Ascending aorta (tissue), 2 donors: ENCODE measurements at regions not wholly inside any gene's neighbourhood (a gene's known extent, or its start where the extent isn't known, plus 50 kb on each side); places are given as distances from the start of the nearest gene placed in this dataset.

Experiments used
- DNase-seq, 2 donors: peaks; one replicate each; pipeline ENCODE4 v3.0.0-alpha.2; 2019; ENCODE audit warnings: low spot score in 2 of 2
- H3K27ac ChIP-seq, 2 donors: fragments of 200-600 bp; sonication (generic); one replicate each; pipeline ENCODE4 v1.5.1; 2016 to 2017; ENCODE audit warnings: mild to moderate bottlenecking in 1 of 2
- H3K27me3 ChIP-seq: fragments of 200-600 bp; sonication (generic); one replicate; pipeline ENCODE4 v1.5.1; 2017
- H3K36me3 ChIP-seq, 2 donors: fragments of 200-600 bp; sonication (generic); one replicate each; pipeline ENCODE4 v1.5.1; 2016
- H3K4me1 ChIP-seq, 2 donors: fragments of 200-600 bp; sonication (generic); one replicate each; pipeline ENCODE4 v1.5.1; 2016 to 2017; ENCODE audit warnings: mild to moderate bottlenecking in 1 of 2
- H3K4me3 ChIP-seq, 2 donors: fragments of 200-600 bp; sonication (generic); one replicate each; pipeline ENCODE4 v1.5.1; 2016 to 2017; ENCODE audit warnings: mild to moderate bottlenecking in 1 of 2
- H3K9me3 ChIP-seq, 2 donors: fragments of 200-600 bp; sonication (generic); one replicate each; pipeline ENCODE4 v1.5.1; 2016
- intact Hi-C: fragments of 100-400 bp; cut with DNase I; formaldehyde crosslinking; loops from one replicate; pipeline ENCODE4 v1.15.1; 2023
- TF ChIP-seq, protein P1 (sequence below), 3 experiments: fragments of 200-600 bp in 2 of 3; fragments of 450-650 bp in 1 of 3; sonication (generic) in 2 of 3; IDR thresholded peaks; one replicate each; pipeline ENCODE4 v1.5.1; 2016 to 2019; ENCODE audit warnings: antibody characterized with exemption in 3 of 3, mild to moderate bottlenecking in 1 of 3, moderate library complexity in 1 of 3

DNA sequence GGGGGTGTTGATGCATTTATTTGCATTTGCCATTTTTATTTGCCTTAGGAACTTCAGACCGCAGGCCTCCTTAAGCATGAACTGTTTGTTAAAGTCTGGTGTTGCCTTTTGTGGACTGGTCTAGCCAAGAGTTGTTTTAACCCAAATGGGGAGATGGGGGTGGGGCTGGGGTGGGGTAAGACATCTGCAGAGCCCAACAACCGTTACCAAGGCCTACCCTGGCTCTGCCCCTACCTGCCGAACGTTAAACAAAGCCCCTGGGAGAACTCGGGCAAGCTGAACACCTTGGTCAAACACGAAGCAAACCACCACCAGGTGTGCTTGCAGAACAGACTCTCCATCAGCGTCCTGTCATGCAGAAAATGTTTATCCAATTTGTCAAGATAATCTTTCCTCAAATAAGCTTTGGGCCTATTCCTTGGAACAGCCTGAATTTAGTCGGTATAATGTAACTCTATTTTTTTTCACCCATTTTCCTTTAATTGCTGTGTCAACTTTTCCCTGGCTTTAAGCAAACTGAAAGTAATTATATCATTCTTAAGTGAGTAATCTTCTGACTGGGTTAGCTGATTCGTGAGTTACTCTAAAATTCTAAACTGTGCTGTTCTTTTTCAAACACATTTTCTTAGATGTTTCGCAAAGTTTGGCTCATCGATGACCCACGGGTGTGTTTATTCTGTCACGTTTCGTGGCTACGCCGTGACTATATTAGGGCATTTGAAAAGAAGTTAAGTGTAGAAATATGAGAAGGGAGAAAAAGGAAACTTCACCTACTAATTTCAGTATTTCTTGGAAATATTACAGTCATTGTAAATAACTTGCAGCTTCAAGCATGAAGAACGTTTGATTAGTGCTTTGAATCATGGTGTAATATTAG, 127.6 kb downstream of the SOX2 start:
- Histone ChIP-seq H3K4me1 (no peaks in the 10 kb centered on the region), H3K27me3 (no peaks in the 10 kb centered on the region), H3K27ac (no peak overlapping the region), H3K36me3 (no peaks in the 10 kb centered on the region), H3K4me3 (no peak overlapping the region), H3K9me3 (no peaks in the 10 kb centered on the region)
- TF ChIP-seq, protein P1, sequence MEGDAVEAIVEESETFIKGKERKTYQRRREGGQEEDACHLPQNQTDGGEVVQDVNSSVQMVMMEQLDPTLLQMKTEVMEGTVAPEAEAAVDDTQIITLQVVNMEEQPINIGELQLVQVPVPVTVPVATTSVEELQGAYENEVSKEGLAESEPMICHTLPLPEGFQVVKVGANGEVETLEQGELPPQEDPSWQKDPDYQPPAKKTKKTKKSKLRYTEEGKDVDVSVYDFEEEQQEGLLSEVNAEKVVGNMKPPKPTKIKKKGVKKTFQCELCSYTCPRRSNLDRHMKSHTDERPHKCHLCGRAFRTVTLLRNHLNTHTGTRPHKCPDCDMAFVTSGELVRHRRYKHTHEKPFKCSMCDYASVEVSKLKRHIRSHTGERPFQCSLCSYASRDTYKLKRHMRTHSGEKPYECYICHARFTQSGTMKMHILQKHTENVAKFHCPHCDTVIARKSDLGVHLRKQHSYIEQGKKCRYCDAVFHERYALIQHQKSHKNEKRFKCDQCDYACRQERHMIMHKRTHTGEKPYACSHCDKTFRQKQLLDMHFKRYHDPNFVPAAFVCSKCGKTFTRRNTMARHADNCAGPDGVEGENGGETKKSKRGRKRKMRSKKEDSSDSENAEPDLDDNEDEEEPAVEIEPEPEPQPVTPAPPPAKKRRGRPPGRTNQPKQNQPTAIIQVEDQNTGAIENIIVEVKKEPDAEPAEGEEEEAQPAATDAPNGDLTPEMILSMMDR (IDR thresholded peaks at IDR 0.05), result no peak
- DNase-seq, result no peak
- intact Hi-C loops, result no loop called here

- no peak overlapping the region for H3K27ac ChIP-seq
- H3K4me1 ChIP-seq, result no peaks in the 10 kb centered on the region
- H3K4me3 ChIP-seq, result no peak overlapping the region
- no peaks in the 10 kb centered on the region for H3K9me3 ChIP-seq
- H3K27me3 ChIP-seq, result no peaks in the 10 kb centered on the region
- TF ChIP-seq, protein P1 (IDR thresholded peaks at IDR 0.05), result no peak
- H3K36me3 ChIP-seq, result no peaks in the 10 kb centered on the region
- no peak for DNase-seq
- intact Hi-C loops, result no loop called here
These were observed 128.2 kb downstream of the SOX2 start for GRCh38 chr3:181839916-181840297.

- Histone ChIP-seq H3K36me3 (no peaks in the 10 kb centered on the region), H3K4me3 (no peak overlapping the region), H3K4me1 (no peaks in the 10 kb centered on the region), H3K9me3 (no peaks in the 10 kb centered on the region), H3K27ac (no peak overlapping the region), H3K27me3 (no peaks in the 10 kb centered on the region)
- TF ChIP-seq, protein P1 (IDR thresholded peaks at IDR 0.05), result no peak
- no peak for DNase-seq
- intact Hi-C loops, result no loop called here
These were observed 132.5 kb downstream of the SOX2 start for GRCh38 chr3:181844211-181844610.

- no peaks in the 10 kb centered on the region for H3K9me3 ChIP-seq
- intact Hi-C loops, result no loop called here
- no peaks in the 10 kb centered on the region for H3K36me3 ChIP-seq
- H3K4me3 ChIP-seq, result no peak overlapping the region
- no peak for DNase-seq
- H3K4me1 ChIP-seq, result no peaks in the 10 kb centered on the region
- no peaks in the 10 kb centered on the region for H3K27me3 ChIP-seq
- no peak overlapping the region for H3K27ac ChIP-seq
- TF ChIP-seq, protein P1 (IDR thresholded peaks at IDR 0.05), result no peak
These were observed 135.6 kb downstream of the SOX2 start for GRCh38 chr3:181847276-181847675.

- no peak for DNase-seq
- TF ChIP-seq, protein P1 (IDR thresholded peaks at IDR 0.05), result no peak
- Histone ChIP-seq H3K27ac (no peak overlapping the region), H3K4me3 (no peak overlapping the region), H3K9me3 (no peaks in the 10 kb centered on the region), H3K4me1 (no peaks in the 10 kb centered on the region), H3K36me3 (no peaks in the 10 kb centered on the region), H3K27me3 (no peaks in the 10 kb centered on the region)
- intact Hi-C loops, result no loop called here
These were observed 139.3 kb downstream of the SOX2 start for GRCh38 chr3:181851063-181851462.
